IPS-18a (cell line): ENCODE measurements at regions not wholly inside any gene's neighbourhood (a gene's known extent, or its start where the extent isn't known, plus 50 kb on each side); places are given as distances from the start of the nearest gene placed in this dataset.

ENCODE experiments used
- H3K27ac ChIP-seq: one replicate; pipeline ENCODE4 v1.5.1; 2013; ENCODE audit warnings: low read length
- H3K27me3 ChIP-seq: one replicate; pipeline ENCODE4 v1.6.1; 2013; ENCODE audit warnings: mild to moderate bottlenecking, low read length; ENCODE audit not compliant: control insufficient read depth, insufficient read depth
- H3K36me3 ChIP-seq: one replicate; pipeline ENCODE4 v1.6.1; 2013; ENCODE audit warnings: low read depth, low read length; ENCODE audit not compliant: control insufficient read depth
- H3K4me1 ChIP-seq: one replicate; pipeline ENCODE4 v1.6.1; 2013; ENCODE audit warnings: low read depth, low read length; ENCODE audit not compliant: control insufficient read depth
- H3K4me3 ChIP-seq: one replicate; pipeline ENCODE4 v1.5.1; 2013; ENCODE audit warnings: low read length
- H3K9ac ChIP-seq: one replicate; pipeline ENCODE4 v1.6.1; 2013; ENCODE audit warnings: mild to moderate bottlenecking, low read length, moderate library complexity
- H3K9me3 ChIP-seq: one replicate; pipeline ENCODE4 v1.6.1; 2013; ENCODE audit warnings: low read depth, low read length; ENCODE audit not compliant: control insufficient read depth

DNA sequence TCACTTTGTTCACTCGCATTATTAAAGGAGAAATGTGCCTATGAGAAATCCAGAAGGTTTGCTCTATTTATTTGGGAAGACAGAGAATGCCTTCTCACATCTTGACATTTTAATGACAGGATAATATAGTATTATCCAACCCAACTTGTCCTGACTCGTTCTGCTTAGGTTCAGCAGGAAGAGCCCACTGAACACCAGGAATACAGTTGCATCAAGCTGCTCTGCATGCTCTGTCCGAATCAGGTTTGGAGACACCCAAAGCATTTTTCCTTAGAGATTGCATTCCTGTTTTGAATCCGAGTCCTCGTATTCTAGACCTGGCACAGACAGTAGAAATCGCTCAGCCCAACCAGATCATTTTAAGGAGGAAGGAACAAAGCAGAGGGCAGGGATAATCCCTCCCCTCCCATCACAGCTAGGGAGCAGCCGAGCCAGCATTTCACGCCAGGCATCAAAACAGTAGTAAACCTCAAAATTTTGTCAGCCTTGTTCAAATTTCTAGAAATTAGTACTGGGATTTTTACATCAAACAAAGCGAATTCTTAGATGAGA is 837.4 kb upstream of the ID2 start:
- Histone ChIP-seq H3K4me3 (no peak overlapping the region), H3K36me3 (no peaks in the 10 kb centered on the region), H3K9ac (no peak overlapping the region), H3K9me3 (peaks cover 7% of the 10 kb centered on the region), H3K4me1 (no peaks in the 10 kb centered on the region), H3K27me3 (no peaks in the 10 kb centered on the region), H3K27ac (no peak overlapping the region)

DNA sequence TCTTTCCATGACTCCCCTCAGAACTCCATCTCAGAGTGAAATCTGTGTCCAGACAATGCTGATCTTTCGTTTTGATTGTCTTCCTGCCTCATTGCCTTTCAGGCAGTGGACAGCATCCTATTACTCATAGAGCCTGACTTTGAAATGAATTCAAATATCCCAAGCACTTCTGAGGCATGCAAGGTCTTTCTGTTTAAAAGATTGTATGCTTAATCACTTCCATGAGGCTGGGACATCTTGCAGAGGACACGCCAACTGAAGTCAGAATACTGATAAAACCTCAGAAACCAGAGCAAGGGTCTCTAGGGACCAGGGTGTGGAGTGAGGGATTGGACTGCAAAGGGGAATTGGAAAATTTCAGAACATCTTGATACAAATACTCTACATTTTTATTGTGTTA is 836.5 kb upstream of the ID2 start:
- H3K9ac ChIP-seq, result no peak overlapping the region
- H3K9me3 ChIP-seq, result peaks cover 7% of the 10 kb centered on the region
- no peak overlapping the region for H3K4me3 ChIP-seq
- no peaks in the 10 kb centered on the region for H3K36me3 ChIP-seq
- H3K4me1 ChIP-seq, result no peaks in the 10 kb centered on the region
- H3K27me3 ChIP-seq, result no peaks in the 10 kb centered on the region
- H3K27ac ChIP-seq, result no peak overlapping the region

DNA sequence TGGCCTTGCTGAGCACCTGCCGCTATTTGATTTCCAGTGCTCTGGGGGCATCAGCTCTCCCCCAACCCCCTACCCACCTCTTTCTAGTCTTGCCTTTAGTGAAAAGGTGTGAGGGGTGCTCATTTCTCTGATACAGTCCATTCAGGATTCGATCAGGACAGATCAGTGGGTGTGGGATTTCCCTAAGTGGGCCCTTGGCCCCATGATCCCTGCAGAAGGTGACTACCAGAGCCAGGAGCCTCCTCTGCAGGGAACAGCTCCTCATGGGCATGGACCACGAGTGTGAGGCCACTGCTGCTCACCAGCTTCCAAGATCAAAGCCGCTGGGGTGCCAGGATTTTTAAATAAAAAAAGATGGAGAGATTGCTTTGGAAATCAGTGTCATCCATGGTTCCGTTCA is 835.2 kb upstream of the ID2 start:
- no peak overlapping the region for H3K27ac ChIP-seq
- no peaks in the 10 kb centered on the region for H3K36me3 ChIP-seq
- H3K9me3 ChIP-seq, result no peaks in the 10 kb centered on the region
- no peaks in the 10 kb centered on the region for H3K27me3 ChIP-seq
- no peaks in the 10 kb centered on the region for H3K4me1 ChIP-seq
- H3K4me3 ChIP-seq, result no peak overlapping the region
- H3K9ac ChIP-seq, result no peak overlapping the region

DNA sequence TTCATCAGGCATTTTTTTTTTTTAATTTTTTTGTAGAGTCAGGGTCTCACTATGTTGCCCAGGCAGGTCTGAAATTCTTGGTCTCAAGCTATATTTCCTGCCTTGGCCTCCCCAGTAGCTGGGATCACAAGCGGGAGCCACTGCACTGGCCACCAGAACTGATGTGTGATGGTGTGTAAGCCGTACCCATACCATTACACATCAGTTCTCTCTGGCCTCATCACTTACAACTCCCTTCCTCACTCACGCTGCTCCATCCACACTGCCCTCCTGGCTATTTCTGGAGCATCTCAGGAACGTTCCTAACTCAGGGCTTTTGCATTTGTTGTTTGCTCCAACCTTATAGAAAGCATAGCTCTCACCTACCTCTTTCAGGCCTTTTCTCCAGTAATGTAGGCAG is 834.5 kb upstream of the ID2 start:
- Histone ChIP-seq H3K4me1 (no peaks in the 10 kb centered on the region), H3K27ac (no peak overlapping the region), H3K27me3 (no peaks in the 10 kb centered on the region), H3K4me3 (no peak overlapping the region), H3K9me3 (no peaks in the 10 kb centered on the region), H3K36me3 (no peaks in the 10 kb centered on the region), H3K9ac (no peak overlapping the region)

DNA sequence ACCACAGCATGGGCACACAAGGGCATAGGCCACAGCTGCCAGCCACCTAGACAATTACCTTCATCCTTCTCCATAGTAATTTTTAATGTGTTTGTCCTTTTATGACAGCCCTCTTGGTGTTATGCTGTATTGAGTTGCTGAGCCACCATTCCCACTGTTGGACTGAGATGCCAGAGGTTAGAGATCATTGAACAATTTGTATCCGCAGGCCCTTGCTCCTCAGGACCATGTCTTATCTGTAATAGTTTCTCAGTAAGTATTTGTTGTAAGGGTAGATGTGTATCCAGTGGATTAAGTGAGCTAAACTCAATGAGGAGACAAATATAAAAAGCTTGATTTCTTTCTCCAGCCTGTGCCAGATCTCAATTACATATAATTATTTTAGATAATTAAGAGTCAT is 832.8 kb upstream of the ID2 start:
- Histone ChIP-seq H3K36me3 (no peaks in the 10 kb centered on the region), H3K27ac (no peak overlapping the region), H3K9me3 (no peaks in the 10 kb centered on the region), H3K4me1 (no peaks in the 10 kb centered on the region), H3K9ac (no peak overlapping the region), H3K4me3 (no peak overlapping the region), H3K27me3 (no peaks in the 10 kb centered on the region)

DNA sequence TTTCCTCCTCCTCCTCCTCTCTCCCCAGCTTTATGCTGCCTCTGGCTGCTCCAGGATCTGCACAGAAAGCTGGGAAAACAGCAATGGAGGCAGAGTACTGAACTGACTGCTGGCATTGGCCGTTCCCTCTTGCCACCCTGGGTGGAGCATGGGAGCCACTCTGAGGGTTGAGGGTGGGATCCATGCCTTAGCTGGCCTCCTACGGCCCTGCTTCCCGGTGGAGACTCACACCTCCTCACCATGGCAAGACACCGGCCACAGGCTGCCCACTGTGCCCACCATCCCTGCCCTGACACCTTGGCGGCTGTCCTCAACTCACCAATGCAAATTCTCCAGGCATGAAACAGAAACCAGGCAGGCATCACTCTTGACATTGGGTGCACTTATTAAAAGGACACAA is 832.3 kb upstream of the ID2 start:
- H3K9ac ChIP-seq, result no peak overlapping the region
- H3K27ac ChIP-seq, result no peak overlapping the region
- H3K27me3 ChIP-seq, result no peaks in the 10 kb centered on the region
- no peaks in the 10 kb centered on the region for H3K4me1 ChIP-seq
- no peak overlapping the region for H3K4me3 ChIP-seq
- H3K9me3 ChIP-seq, result no peaks in the 10 kb centered on the region
- no peaks in the 10 kb centered on the region for H3K36me3 ChIP-seq

DNA sequence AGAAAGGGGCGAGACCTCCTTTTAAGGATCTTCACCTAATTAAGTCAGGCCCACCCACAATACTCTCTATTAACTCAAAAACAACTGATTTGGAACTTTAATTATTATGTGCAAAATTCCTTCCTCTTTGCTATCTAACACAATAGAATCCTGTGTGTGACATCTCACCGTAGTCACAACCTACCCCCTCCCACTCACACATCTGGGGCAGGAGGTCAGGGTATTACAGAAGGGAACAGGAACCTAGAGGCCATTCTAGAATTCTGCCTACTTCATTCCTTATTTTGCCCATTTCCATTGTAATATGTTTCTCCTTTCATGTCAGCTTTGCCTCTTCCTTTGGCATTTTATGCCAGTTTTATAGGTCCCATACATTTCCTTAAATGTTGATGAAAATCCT is 829.3 kb upstream of the ID2 start:
- Histone ChIP-seq H3K4me1 (no peaks in the 10 kb centered on the region), H3K9ac (no peak overlapping the region), H3K36me3 (no peaks in the 10 kb centered on the region), H3K27ac (no peak overlapping the region), H3K9me3 (no peaks in the 10 kb centered on the region), H3K27me3 (no peaks in the 10 kb centered on the region), H3K4me3 (no peak overlapping the region)

DNA sequence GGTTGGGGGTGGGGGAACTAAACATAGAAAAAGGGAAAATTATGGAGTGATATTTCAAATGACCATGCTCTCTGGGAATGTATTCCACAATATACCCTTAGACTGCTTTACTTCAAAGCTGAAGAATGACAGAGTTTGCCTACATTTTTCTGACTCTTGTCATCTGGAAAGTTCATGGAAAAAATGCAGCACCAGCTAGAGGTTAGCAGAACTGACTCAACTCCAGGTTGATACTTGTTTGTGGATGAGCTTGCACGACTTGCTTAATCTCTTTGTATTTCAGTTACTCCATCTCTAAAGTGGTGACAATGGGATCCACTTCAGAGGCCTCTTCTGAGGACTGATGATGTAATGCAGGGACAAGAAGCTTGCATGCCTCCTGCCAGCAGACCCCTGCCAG is 824.0 kb upstream of the ID2 start:
- Histone ChIP-seq H3K4me3 (no peak overlapping the region), H3K4me1 (peaks cover 3% of the 10 kb centered on the region), H3K9ac (no peak overlapping the region), H3K27me3 (no peaks in the 10 kb centered on the region), H3K36me3 (no peaks in the 10 kb centered on the region), H3K27ac (no peak overlapping the region), H3K9me3 (no peaks in the 10 kb centered on the region)

DNA sequence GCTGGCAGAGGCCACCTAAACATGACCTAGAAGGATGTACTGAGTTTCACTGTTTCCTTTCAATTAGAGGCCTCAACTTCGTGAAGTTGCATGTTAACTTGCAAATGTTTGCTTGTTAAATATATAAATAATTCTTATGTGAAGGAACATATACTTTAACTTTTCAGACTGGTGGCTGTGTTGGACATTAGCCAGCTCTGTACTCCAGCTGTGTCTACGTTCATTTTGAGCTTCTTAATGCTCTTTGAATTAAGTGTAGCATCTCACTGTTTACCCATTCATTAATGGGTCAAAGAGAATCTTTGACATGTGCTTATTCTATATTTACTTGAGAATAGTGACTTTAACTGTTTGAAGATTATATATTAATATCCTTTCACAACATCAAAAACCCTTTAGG is 823.2 kb upstream of the ID2 start:
- no peaks in the 10 kb centered on the region for H3K36me3 ChIP-seq
- no peaks in the 10 kb centered on the region for H3K27me3 ChIP-seq
- peaks cover 3% of the 10 kb centered on the region for H3K4me1 ChIP-seq
- H3K9me3 ChIP-seq, result no peaks in the 10 kb centered on the region
- H3K4me3 ChIP-seq, result no peak overlapping the region
- H3K27ac ChIP-seq, result no peak overlapping the region
- H3K9ac ChIP-seq, result no peak overlapping the region

DNA sequence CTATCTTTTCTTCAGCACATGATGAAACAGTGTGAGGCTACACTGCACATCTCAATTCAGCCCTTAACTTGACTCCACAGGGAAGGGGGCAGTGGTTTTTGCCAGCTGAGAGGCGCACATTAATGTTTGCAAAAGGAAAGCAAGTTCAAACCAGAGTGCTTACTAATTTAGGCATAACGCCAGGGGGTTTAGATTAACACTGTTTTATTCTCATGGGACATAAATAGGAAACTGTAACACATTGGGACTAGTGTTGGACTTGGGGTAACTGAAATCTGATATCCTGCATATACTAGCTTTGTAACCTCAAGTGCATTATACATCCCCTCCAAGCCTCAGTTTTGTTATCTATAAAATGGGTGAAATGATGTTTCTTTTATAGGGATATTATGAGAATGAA is 821.2 kb upstream of the ID2 start:
- Histone ChIP-seq H3K9ac (no peak overlapping the region), H3K4me1 (peaks cover 3% of the 10 kb centered on the region), H3K9me3 (no peaks in the 10 kb centered on the region), H3K27ac (no peak overlapping the region), H3K27me3 (no peaks in the 10 kb centered on the region), H3K36me3 (no peaks in the 10 kb centered on the region), H3K4me3 (no peak overlapping the region)

DNA sequence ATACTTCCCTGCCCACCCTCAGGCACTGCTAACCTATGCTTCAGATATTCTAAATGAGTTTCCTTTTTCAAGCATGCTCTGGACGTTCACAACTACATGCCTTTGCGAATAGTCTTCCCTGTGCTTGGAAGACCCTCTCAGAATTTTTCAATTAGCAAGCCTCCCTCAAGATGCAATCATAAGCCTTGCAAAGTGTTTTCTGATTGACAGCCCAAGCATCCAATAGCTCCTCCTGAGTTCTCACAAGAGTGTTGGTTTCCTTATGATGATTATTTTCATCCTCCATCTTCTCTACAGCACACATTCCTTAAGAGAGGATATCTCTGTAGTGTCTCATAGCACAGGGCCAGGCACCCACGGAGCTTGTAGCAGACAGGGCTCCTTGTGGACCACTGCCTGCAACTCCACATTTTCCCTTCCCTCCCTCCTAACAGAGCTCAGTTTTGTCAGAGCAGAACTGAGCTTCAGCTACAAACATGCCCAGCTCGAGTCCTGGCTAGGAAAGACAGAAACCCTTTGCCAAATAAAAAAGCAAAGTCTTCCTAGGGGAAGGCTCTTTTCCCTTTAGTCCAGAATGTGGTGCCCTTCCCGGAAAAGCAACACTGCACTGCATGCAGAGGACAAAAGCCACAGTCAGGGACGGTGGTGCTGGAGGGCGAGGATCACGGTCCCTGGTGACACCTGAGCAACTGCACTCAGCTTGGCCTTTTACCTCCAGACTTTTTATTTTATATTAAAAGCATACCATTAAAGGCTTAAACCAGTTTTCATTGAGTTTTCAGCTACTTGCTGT is 819.8 kb upstream of the ID2 start:
- Histone ChIP-seq H3K27ac (no peak overlapping the region), H3K27me3 (no peaks in the 10 kb centered on the region), H3K9ac (no peak overlapping the region)

DNA sequence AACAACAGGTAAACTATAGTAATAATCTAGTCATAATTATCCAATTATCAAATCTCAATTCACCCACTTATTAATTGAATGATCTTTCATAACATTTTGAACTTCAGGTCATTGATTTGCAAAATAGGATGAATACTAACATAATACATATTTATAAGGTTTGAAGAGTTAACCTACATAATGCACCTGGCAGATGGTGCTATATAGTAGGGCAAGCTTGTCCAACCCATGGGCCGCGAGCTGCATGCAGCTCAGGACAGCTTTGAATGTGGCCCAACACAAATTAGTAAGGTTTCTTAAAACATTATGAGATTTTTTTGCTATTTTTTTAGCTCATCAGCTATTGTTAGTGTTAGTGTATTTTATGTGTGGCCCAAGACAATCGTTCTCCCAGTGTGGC is 815.8 kb upstream of the ID2 start:
- Histone ChIP-seq H3K4me1 (peaks cover 4% of the 10 kb centered on the region), H3K27ac (no peak overlapping the region), H3K4me3 (no peak overlapping the region), H3K9me3 (no peaks in the 10 kb centered on the region), H3K36me3 (no peaks in the 10 kb centered on the region), H3K9ac (no peak overlapping the region), H3K27me3 (no peaks in the 10 kb centered on the region)

More for the DNA sequence above, 819.8 kb upstream of the ID2 start:
- H3K4me1 ChIP-seq, result peaks cover 3% of the 10 kb centered on the region
- H3K9me3 ChIP-seq, result no peaks in the 10 kb centered on the region
- no peak overlapping the region for H3K4me3 ChIP-seq
- H3K36me3 ChIP-seq, result no peaks in the 10 kb centered on the region
